ENCODE measurements at regions not wholly inside any gene's neighbourhood (a gene's known extent, or its start where the extent isn't known, plus 50 kb on each side); places are given as distances from the start of the nearest gene placed in this dataset.

DNA sequence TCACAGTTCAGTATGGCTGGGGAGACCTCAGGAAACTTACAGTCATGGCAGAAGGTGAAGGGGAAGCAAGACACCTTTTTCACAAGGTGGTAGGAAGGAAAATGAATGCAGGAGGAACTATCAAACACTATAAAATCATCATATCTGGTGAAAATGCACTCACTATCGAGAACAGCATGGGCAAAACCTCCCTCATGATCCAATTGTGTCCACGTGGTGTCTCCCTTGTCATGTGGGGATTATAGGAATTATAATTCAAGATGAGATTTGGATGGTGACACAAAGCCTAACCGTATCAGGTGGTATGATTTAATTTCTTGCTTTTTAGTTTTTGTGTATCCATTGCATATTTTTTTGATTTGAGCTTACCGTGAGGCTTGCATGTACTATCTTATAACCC is 133.2 kb upstream of the SYNCRIP start:
- no peak for TF ChIP-seq EZH2phosphoT487 (IDR thresholded peaks at IDR 0.05; ENCODE audit: borderline replicate concordance, low read depth, low read length)
- TF ChIP-seq, protein P1, sequence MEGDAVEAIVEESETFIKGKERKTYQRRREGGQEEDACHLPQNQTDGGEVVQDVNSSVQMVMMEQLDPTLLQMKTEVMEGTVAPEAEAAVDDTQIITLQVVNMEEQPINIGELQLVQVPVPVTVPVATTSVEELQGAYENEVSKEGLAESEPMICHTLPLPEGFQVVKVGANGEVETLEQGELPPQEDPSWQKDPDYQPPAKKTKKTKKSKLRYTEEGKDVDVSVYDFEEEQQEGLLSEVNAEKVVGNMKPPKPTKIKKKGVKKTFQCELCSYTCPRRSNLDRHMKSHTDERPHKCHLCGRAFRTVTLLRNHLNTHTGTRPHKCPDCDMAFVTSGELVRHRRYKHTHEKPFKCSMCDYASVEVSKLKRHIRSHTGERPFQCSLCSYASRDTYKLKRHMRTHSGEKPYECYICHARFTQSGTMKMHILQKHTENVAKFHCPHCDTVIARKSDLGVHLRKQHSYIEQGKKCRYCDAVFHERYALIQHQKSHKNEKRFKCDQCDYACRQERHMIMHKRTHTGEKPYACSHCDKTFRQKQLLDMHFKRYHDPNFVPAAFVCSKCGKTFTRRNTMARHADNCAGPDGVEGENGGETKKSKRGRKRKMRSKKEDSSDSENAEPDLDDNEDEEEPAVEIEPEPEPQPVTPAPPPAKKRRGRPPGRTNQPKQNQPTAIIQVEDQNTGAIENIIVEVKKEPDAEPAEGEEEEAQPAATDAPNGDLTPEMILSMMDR (conservative IDR thresholded peaks at IDR 0.05; ENCODE audit: low read length) = no peak

All from OCI-LY7 (cell line).